GM12872 (cell line): ENCODE measurements at regions not wholly inside any gene's neighbourhood (a gene's known extent, or its start where the extent isn't known, plus 50 kb on each side); places are given as distances from the start of the nearest gene placed in this dataset.

ENCODE experiments used
- CTCF ChIP-seq: IDR thresholded peaks from 3 replicates; pipeline ENCODE4 v1.5.1; 2011; ENCODE audit warnings: low read depth, mild to moderate bottlenecking, low read length, moderate library complexity; ENCODE audit not compliant: insufficient read depth

DNA sequence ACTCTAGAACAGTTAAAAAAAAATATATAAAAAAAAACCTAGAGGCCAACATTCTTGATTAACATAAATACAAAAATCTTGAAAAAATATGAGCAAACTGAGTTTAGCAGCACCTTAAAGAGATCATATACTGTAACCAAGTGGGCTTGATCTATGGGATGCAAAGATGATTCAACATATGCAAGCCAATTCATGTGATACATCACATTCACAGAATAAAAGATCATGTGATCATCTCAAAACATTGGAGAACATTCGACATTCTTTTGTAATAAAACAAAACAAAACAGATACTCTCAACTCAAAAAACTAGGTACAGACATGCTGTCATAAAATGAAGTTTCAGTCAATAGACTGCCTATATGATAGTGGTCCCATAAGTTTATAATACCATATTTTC lies 165.4 kb upstream of the NDST4 start:
- no peak for TF ChIP-seq CTCF

- TF ChIP-seq CTCF: no peak
Observed at GRCh38 chr4:115275615-115276014, 162.2 kb upstream of the NDST4 start.

GRCh38 chr4:115274545-115274944 lies 161.1 kb upstream of the NDST4 start:
- no peak for TF ChIP-seq CTCF

- no peak for TF ChIP-seq CTCF
Observed at GRCh38 chr4:115272594-115272993, 159.2 kb upstream of the NDST4 start.

DNA sequence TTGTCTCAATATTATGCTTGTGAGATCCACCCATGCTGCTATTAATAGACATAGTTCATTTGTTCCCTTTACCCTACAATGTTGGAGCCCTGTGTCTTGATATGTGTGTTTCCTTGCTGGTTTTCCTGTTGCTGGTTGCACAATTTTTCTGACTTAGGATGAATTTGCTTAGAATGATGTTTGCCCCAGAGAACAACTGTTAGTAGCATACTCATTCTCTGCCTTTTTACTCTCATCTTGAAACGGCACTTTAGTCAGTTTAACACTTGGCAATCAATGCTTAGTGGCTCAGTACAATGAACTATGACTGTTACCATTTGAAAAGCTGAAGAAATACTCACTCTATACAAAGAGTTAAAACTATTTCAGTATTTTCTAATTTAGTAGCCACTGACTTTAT lies 158.8 kb upstream of the NDST4 start:
- TF ChIP-seq CTCF: no peak

GRCh38 chr4:115260195-115260594 lies 146.8 kb upstream of the NDST4 start:
- no peak for TF ChIP-seq CTCF

- no peak for TF ChIP-seq CTCF
Observed at GRCh38 chr4:115259642-115260041, 146.2 kb upstream of the NDST4 start.

- no peak for TF ChIP-seq CTCF
Observed at GRCh38 chr4:115249808-115250207, 136.4 kb upstream of the NDST4 start.
